Vagina (tissue), 2 donors: ENCODE measurements at regions not wholly inside any gene's neighbourhood (a gene's known extent, or its start where the extent isn't known, plus 50 kb on each side); places are given as distances from the start of the nearest gene placed in this dataset.

Source experiments
- POLR2A ChIP-seq, 2 donors: fragments of 450-650 bp; IDR thresholded peaks; one replicate each; pipeline ENCODE4 v1.6.1; 2017; ENCODE audit warnings: antibody characterized with exemption in 2 of 2, mild to moderate bottlenecking in 2 of 2, moderate library complexity in 2 of 2
- POLR2AphosphoS5 ChIP-seq, 2 donors: sonication (generic); formaldehyde crosslinking; IDR thresholded peaks; one replicate each; pipeline ENCODE4 v1.9.0; 2017; ENCODE audit warnings: antibody characterized with exemption in 2 of 2, mild to moderate bottlenecking in 2 of 2, low read depth in 1 of 2; ENCODE audit not compliant: insufficient read depth in 1 of 2
- TF ChIP-seq, protein P1 (sequence below), 3 experiments: fragments of 450-650 bp in 2 of 3; fragments of 200-600 bp in 1 of 3; sonication (generic) in 1 of 3; IDR thresholded peaks; one replicate each; pipeline ENCODE4 v1.5.1; 2017 to 2019; ENCODE audit warnings: antibody characterized with exemption in 3 of 3, mild to moderate bottlenecking in 2 of 3, moderate library complexity in 2 of 3

DNA sequence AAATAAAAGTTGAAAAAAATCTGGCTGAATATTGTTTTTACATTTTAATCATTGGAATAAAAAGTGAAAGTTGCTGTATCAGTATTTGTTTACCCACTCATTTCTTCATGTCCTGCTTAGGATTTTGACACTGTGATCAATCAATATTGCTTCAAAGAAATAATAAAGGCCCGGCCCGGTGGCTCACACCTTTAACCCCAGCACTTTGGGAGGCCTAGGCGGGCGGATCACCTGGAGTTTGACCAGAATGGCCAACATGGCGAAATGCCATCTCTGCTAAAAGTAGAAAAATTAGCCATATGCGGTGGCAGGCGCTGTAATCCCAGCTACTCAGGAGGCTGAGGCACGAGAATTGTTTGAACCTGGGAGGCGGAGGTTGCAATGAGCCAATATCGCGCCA lies 93.7 kb upstream of the CTNND2 start:
- TF ChIP-seq, protein P1, sequence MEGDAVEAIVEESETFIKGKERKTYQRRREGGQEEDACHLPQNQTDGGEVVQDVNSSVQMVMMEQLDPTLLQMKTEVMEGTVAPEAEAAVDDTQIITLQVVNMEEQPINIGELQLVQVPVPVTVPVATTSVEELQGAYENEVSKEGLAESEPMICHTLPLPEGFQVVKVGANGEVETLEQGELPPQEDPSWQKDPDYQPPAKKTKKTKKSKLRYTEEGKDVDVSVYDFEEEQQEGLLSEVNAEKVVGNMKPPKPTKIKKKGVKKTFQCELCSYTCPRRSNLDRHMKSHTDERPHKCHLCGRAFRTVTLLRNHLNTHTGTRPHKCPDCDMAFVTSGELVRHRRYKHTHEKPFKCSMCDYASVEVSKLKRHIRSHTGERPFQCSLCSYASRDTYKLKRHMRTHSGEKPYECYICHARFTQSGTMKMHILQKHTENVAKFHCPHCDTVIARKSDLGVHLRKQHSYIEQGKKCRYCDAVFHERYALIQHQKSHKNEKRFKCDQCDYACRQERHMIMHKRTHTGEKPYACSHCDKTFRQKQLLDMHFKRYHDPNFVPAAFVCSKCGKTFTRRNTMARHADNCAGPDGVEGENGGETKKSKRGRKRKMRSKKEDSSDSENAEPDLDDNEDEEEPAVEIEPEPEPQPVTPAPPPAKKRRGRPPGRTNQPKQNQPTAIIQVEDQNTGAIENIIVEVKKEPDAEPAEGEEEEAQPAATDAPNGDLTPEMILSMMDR (IDR thresholded peaks at IDR 0.05), result no peak
- TF ChIP-seq POLR2A (IDR thresholded peaks at IDR 0.05) (no peak), POLR2AphosphoS5 (IDR thresholded peaks at IDR 0.05; ENCODE audit: insufficient read depth in 1 of 2, low read depth in 1 of 2) (no peak)
